Mucosa of descending colon (tissue), 3 donors: ENCODE measurements at regions not wholly inside any gene's neighbourhood (a gene's known extent, or its start where the extent isn't known, plus 50 kb on each side); places are given as distances from the start of the nearest gene placed in this dataset.
A peak's percentile ranks its signal among the peaks of the same experiment; 100 is the strongest.

ENCODE experiments used
- ATAC-seq: fragments of 200-7000 bp; cut with Tn5 transposase; one replicate; pipeline ENCODE4 v1.9.1; 2020; ENCODE audit warnings: mild to moderate bottlenecking, moderate library complexity
- DNase-seq, 3 donors: peaks; one replicate each; pipeline ENCODE4 v3.0.0-alpha.2; 2020
- H3K36me3 ChIP-seq: fragments of 200-600 bp; one replicate; pipeline ENCODE4 v1.8.0; 2021; ENCODE audit warnings: low read depth, mild to moderate bottlenecking
- H3K4me1 ChIP-seq: fragments of 200-600 bp; one replicate; pipeline ENCODE4 v1.8.0; 2021; ENCODE audit warnings: low read depth, mild to moderate bottlenecking
- H3K4me3 ChIP-seq: fragments of 200-600 bp; one replicate; pipeline ENCODE4 v1.8.0; 2021; ENCODE audit warnings: mild to moderate bottlenecking
- H3K9me3 ChIP-seq: fragments of 200-600 bp; one replicate; pipeline ENCODE4 v1.8.0; 2021; ENCODE audit warnings: mild to moderate bottlenecking
- CTCF ChIP-seq: fragments of 200-600 bp; IDR thresholded peaks from one replicate; pipeline ENCODE4 v1.8.0; 2022; ENCODE audit warnings: antibody characterized with exemption, mild to moderate bottlenecking
- intact Hi-C, 2 donors: fragments of 100-400 bp; cut with DNase I in 1 of 2; cut with micrococcal nuclease in 1 of 2; formaldehyde crosslinking; loops; one replicate each; pipeline versions ENCODE4 v1.11.0 to v1.11.1; 2022; cut with DNase I, micrococcal nuclease
- donor health status: DM: no; HTN: no; CAD: no; lungs with moderate emphysema.
- donor health status: DM: no; HTN: no; CAD: no.
- donor health status: DM: no; HTN: yes; CAD: no.

GRCh38 chr1:212518188-212519054, 85.7 kb downstream of the NENF start:
- DNase-seq: peak; percentile 81 to 86 (median 83)
- ATAC-seq: peak; percentile 94
- Histone ChIP-seq H3K36me3 (no peaks in the 10 kb centered on the region), H3K4me1 (peaks cover 25% of the 10 kb centered on the region), H3K9me3 (no peaks in the 10 kb centered on the region), H3K4me3 (no peak overlapping the region)
- TF ChIP-seq CTCF: no peak
- intact Hi-C loops: no loop called here

GRCh38 chr1:212519131-212519530, 86.4 kb downstream of the NENF start:
- intact Hi-C loops: no loop called here
- Histone ChIP-seq H3K4me1 (peaks cover 19% of the 10 kb centered on the region), H3K36me3 (no peaks in the 10 kb centered on the region), H3K9me3 (no peaks in the 10 kb centered on the region), H3K4me3 (no peak overlapping the region)
- TF ChIP-seq CTCF: no peak
- ATAC-seq: peak; percentile 31
- DNase-seq: no peak

- no peak for DNase-seq
- no peaks in the 10 kb centered on the region for H3K36me3 ChIP-seq
- no peak overlapping the region for H3K4me3 ChIP-seq
- no peak for TF ChIP-seq CTCF
- H3K4me1 ChIP-seq: peaks cover 18% of the 10 kb centered on the region
- no peak for ATAC-seq
- no peaks in the 10 kb centered on the region for H3K9me3 ChIP-seq
- intact Hi-C loops: no loop called here
Measured at GRCh38 chr1:212520299-212520698, 87.6 kb downstream of the NENF start.

GRCh38 chr1:212520746-212521145, 87.8 kb upstream of the ATF3 start:
- ATAC-seq: peak; percentile 64

GRCh38 chr1:212525479-212526110, 83.0 kb upstream of the ATF3 start:
- no peak for TF ChIP-seq CTCF
- intact Hi-C loops: no loop called here
- no peaks in the 10 kb centered on the region for H3K9me3 ChIP-seq

More at GRCh38 chr1:212520746-212521145, 87.8 kb upstream of the ATF3 start:
- intact Hi-C loops: no loop called here
- no peaks in the 10 kb centered on the region for H3K9me3 ChIP-seq
- no peak for TF ChIP-seq CTCF
- DNase-seq: peak in 2 of 3 donors; percentile 40 to 67
- no peaks in the 10 kb centered on the region for H3K36me3 ChIP-seq
- H3K4me3 ChIP-seq: no peak overlapping the region
- H3K4me1 ChIP-seq: peaks cover 18% of the 10 kb centered on the region

More at GRCh38 chr1:212525479-212526110, 83.0 kb upstream of the ATF3 start:
- DNase-seq (no peak), ATAC-seq (no peak)
- no peak overlapping the region for H3K4me3 ChIP-seq
- peaks cover 3% of the 10 kb centered on the region for H3K4me1 ChIP-seq
- H3K36me3 ChIP-seq: no peaks in the 10 kb centered on the region
